ENCODE measurements at regions not wholly inside any gene's neighbourhood (a gene's known extent, or its start where the extent isn't known, plus 50 kb on each side); places are given as distances from the start of the nearest gene placed in this dataset.

DNA sequence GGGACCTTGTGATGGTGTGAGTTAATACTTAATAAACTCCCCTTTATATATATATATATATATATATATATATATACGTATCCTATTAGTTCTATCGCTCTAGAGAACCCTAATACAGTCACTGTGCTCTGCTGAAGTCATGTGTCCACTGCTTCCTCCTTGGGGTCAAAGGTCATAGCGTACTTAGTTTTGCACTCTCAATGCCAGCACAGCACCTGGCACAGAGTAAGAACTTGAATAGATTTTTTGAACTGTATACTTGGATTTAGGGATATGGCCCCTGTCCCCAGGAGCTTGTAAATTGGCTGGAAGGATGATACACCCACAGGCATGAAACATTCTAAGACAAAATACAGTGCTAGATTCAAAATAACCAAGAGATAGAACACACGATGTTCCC, 58.9 kb upstream of the PLXNA4 start:
- Mint-ChIP-seq H3K27me3 (peaks cover 1% of the 10 kb centered on the region), H3K27ac (no peak overlapping the region), H3K4me3 (no peak overlapping the region), H3K36me3 (ENCODE audit: low read depth) (no peaks in the 10 kb centered on the region), H3K9me3 (no peaks in the 10 kb centered on the region), H3K4me1 (ENCODE audit: low read depth) (no peaks in the 10 kb centered on the region)
- DNase-seq (no peak), ATAC-seq (no peak)
- intact Hi-C loops (cut with micrococcal nuclease), result no loop called here
- CTCF ChIA-PET, result no interaction called here
- TF ChIP-seq, protein P1, sequence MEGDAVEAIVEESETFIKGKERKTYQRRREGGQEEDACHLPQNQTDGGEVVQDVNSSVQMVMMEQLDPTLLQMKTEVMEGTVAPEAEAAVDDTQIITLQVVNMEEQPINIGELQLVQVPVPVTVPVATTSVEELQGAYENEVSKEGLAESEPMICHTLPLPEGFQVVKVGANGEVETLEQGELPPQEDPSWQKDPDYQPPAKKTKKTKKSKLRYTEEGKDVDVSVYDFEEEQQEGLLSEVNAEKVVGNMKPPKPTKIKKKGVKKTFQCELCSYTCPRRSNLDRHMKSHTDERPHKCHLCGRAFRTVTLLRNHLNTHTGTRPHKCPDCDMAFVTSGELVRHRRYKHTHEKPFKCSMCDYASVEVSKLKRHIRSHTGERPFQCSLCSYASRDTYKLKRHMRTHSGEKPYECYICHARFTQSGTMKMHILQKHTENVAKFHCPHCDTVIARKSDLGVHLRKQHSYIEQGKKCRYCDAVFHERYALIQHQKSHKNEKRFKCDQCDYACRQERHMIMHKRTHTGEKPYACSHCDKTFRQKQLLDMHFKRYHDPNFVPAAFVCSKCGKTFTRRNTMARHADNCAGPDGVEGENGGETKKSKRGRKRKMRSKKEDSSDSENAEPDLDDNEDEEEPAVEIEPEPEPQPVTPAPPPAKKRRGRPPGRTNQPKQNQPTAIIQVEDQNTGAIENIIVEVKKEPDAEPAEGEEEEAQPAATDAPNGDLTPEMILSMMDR (IDR thresholded peaks at IDR 0.05), result no peak
- POLR2A ChIA-PET, result no interaction called here

DNA sequence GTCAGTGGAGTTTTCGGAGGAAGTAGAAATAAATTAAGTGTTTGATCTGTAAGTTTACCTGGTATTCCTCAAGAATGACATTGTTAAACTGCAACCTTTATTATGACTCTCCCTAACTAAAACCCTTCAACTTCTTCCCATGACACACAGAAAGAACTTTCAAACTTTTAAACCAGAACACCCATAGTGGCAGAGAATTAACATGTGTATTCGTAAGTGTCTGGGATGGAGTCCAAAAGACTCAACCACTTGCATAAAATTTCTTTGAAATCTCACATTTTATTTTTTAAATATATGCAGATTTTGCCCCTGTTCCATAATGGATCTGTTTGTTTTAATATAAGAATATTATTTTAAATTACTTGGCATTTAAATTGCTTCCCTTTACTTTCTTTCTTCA, 54.6 kb upstream of the PLXNA4 start:
- ATAC-seq (no peak), DNase-seq (no peak)
- Mint-ChIP-seq H3K36me3 (ENCODE audit: low read depth) (no peaks in the 10 kb centered on the region), H3K27me3 (peaks cover 1% of the 10 kb centered on the region), H3K27ac (no peak overlapping the region), H3K4me1 (ENCODE audit: low read depth) (no peaks in the 10 kb centered on the region), H3K9me3 (peaks cover 2% of the 10 kb centered on the region), H3K4me3 (no peak overlapping the region)
- POLR2A ChIA-PET, result no interaction called here
- TF ChIP-seq, protein P1 (IDR thresholded peaks at IDR 0.05), result no peak
- CTCF ChIA-PET, result interaction anchor here (1.5 kb wide), 1 partner anchor 50 kb away, joined by 3 read pairs; no protein-coding TSS in a partner anchor
- intact Hi-C loops (cut with micrococcal nuclease), result no loop called here

All from activated CD8-positive, alpha-beta T cell treated with anti-CD3 and anti-CD28 coated beads for 36 hours (primary cell).